Small intestine (tissue), 7 donors: ENCODE measurements at regions not wholly inside any gene's neighbourhood (a gene's known extent, or its start where the extent isn't known, plus 50 kb on each side); places are given as distances from the start of the nearest gene placed in this dataset.
"Not testable (repeated sequence)": the region's sequence is repeated elsewhere in the genome, so short reads cannot be mapped to it uniquely, and the experiment has no call there.

Source experiments
- DNase-seq, 2 donors: peaks; one replicate each; pipeline versions ENCODE4 v3.0.0 to v3.0.0-alpha.2; 2013
- FAIRE-seq: peaks from 2 replicates; lab custom pipeline; 2012; peaks lifted over from hg19 to GRCh38; lab: Jason Lieb, UNC
- H3K27ac ChIP-seq, 3 donors: one replicate each; pipeline ENCODE4 v1.5.1; 2013; ENCODE audit warnings: low read length in 2 of 3, mild to moderate bottlenecking in 2 of 3, control low read depth in 1 of 3, inconsistent platforms in 1 of 3, low read depth in 1 of 3, moderate library complexity in 1 of 3
- H3K27me3 ChIP-seq, 3 donors: one replicate each; pipeline ENCODE4 v1.6.1; 2013; ENCODE audit warnings: low read length in 3 of 3, inconsistent platforms in 1 of 3; ENCODE audit not compliant: control insufficient read depth in 3 of 3, insufficient read depth in 3 of 3
- H3K36me3 ChIP-seq, 3 donors: one replicate each; pipeline ENCODE4 v1.6.1; 2013; ENCODE audit warnings: low read length in 3 of 3, inconsistent platforms in 1 of 3, low read depth in 1 of 3, mild to moderate bottlenecking in 1 of 3, moderate library complexity in 1 of 3; ENCODE audit not compliant: control insufficient read depth in 3 of 3, insufficient read depth in 2 of 3
- H3K4me1 ChIP-seq, 3 donors: one replicate each; pipeline ENCODE4 v1.6.1; 2013; ENCODE audit warnings: low read length in 2 of 3, inconsistent platforms in 1 of 3, low read depth in 1 of 3, mild to moderate bottlenecking in 1 of 3, moderate library complexity in 1 of 3; ENCODE audit not compliant: control insufficient read depth in 3 of 3, insufficient read depth in 2 of 3
- H3K4me3 ChIP-seq, 3 donors: one replicate each; pipeline ENCODE4 v1.5.1; 2013; ENCODE audit warnings: low read length in 3 of 3, control low read depth in 1 of 3, inconsistent platforms in 1 of 3, low read depth in 1 of 3, mild to moderate bottlenecking in 1 of 3, moderate library complexity in 1 of 3
- H3K9me3 ChIP-seq, 2 donors: one replicate each; pipeline ENCODE4 v1.6.1; 2013; ENCODE audit warnings: low read depth in 1 of 2, low read length in 1 of 2; ENCODE audit not compliant: control insufficient read depth in 2 of 2, insufficient read depth in 1 of 2
- WGBS, 3 donors: extraction: QIAGEN DNeasy Blood & Tissue Kit; methylation state at CpG; one replicate each; pipeline ENCODE4 v1.1.7; 2013; 5-methylcytosine and 5-hydroxymethylcytosine counted together
- donor health status: healthy with polysubstance abuse.
- donor health status: control.
- donor health status: control.
- donor health status: Bipolar disorder and iron deficiency.
- donor health status: healthy.

DNA sequence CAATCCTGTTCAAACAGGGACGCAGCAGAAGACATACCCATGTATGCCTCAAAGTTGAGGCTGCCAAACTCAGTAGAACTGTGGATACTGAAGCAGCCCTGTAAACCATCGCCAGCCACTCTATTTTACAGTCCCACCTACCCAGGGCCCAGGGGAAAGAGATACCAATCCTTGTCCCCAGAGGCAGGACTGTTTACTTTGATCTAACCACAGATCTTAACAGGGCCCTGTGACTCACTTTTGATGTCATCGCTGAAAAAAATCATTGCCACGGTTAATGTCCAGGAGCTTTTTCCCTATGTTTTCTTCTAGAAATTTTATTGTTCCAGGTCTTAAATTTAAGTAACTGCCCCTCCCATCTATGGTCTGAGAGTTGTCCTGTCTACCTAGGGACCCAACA is 538.4 kb upstream of the NCAM2 start:
- DNase-seq (no peak), FAIRE-seq (no peak)
- WGBS, 3 donors: 88 to 92% (median 89%) methylated on average over 4 of the region's 4 CpGs
- Histone ChIP-seq H3K4me1 (no peaks in the 10 kb centered on the region), H3K27ac (no peak overlapping the region), H3K9me3 (no peaks in the 10 kb centered on the region), H3K27me3 (no peaks in the 10 kb centered on the region), H3K36me3 (no peaks in the 10 kb centered on the region), H3K4me3 (no peak overlapping the region)

GRCh38 chr21:20463362-20463761 is 534.8 kb upstream of the NCAM2 start:
- H3K27me3 ChIP-seq: no peaks in the 10 kb centered on the region
- DNase-seq: no peak
- no peaks in the 10 kb centered on the region for H3K36me3 ChIP-seq
- FAIRE-seq: no peak
- H3K9me3 ChIP-seq: no peaks in the 10 kb centered on the region
- H3K4me3 ChIP-seq: no peak overlapping the region
- H3K4me1 ChIP-seq: no peaks in the 10 kb centered on the region
- no peak overlapping the region for H3K27ac ChIP-seq

GRCh38 chr21:20469361-20469760 is 528.8 kb upstream of the NCAM2 start:
- H3K27ac ChIP-seq: no peak overlapping the region
- 60 to 81% (median 70%) methylated on average over 4 of the region's 4 CpGs for WGBS, 3 donors
- H3K9me3 ChIP-seq: no peaks in the 10 kb centered on the region
- H3K4me1 ChIP-seq: no peaks in the 10 kb centered on the region
- FAIRE-seq (no peak), DNase-seq (no peak)
- H3K27me3 ChIP-seq: no peaks in the 10 kb centered on the region
- H3K4me3 ChIP-seq: no peak overlapping the region
- no peaks in the 10 kb centered on the region for H3K36me3 ChIP-seq

DNA sequence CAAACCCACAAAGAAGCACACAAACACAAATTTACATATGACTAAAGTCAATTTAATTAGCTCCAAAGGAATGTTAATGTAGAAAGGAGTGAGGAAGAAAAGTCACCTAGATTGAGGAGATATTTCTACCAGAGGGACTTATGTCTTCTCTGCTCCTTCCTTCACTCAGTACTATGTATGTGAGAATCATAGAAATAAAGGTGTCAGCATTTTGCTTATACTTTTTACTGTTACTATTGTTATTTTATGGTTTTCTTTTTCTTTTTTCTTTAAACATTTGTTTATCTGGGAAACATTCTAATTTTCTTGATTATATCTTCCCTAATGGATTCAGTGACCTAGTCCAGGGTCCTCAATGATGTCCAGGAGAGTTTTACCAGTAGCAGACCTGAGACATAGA is 511.9 kb upstream of the NCAM2 start:
- Histone ChIP-seq H3K27me3 (no peaks in the 10 kb centered on the region), H3K27ac (no peak overlapping the region), H3K36me3 (no peaks in the 10 kb centered on the region), H3K9me3 (no peaks in the 10 kb centered on the region), H3K4me1 (no peaks in the 10 kb centered on the region), H3K4me3 (no peak overlapping the region)
- DNase-seq (no peak), FAIRE-seq (no peak)

- not testable (repeated sequence) for H3K27ac ChIP-seq, H3K27me3 ChIP-seq, FAIRE-seq, DNase-seq, H3K36me3 ChIP-seq, H3K4me1 ChIP-seq, H3K4me3 ChIP-seq
- WGBS, 3 donors: 52 to 70% (median 55%) methylated on average over 3 of the region's 3 CpGs
- H3K9me3 ChIP-seq: peaks cover 2 to 26% of the 10 kb centered on the region in 2 donors
Observed at GRCh38 chr21:20502915-20503314, 495.3 kb upstream of the NCAM2 start.

GRCh38 chr21:20507783-20508182 is 490.4 kb upstream of the NCAM2 start:
- no peaks in the 10 kb centered on the region for H3K27me3 ChIP-seq
- no peak for DNase-seq
- H3K4me1 ChIP-seq: no peaks in the 10 kb centered on the region
- 88 to 94% (median 93%) methylated on average over 5 of the region's 5 CpGs for WGBS, 3 donors
- FAIRE-seq: no peak
- H3K36me3 ChIP-seq: no peaks in the 10 kb centered on the region
- H3K27ac ChIP-seq: no peak overlapping the region
- no peak overlapping the region for H3K4me3 ChIP-seq
- peaks cover 0 to 9% of the 10 kb centered on the region in 2 donors for H3K9me3 ChIP-seq

DNA sequence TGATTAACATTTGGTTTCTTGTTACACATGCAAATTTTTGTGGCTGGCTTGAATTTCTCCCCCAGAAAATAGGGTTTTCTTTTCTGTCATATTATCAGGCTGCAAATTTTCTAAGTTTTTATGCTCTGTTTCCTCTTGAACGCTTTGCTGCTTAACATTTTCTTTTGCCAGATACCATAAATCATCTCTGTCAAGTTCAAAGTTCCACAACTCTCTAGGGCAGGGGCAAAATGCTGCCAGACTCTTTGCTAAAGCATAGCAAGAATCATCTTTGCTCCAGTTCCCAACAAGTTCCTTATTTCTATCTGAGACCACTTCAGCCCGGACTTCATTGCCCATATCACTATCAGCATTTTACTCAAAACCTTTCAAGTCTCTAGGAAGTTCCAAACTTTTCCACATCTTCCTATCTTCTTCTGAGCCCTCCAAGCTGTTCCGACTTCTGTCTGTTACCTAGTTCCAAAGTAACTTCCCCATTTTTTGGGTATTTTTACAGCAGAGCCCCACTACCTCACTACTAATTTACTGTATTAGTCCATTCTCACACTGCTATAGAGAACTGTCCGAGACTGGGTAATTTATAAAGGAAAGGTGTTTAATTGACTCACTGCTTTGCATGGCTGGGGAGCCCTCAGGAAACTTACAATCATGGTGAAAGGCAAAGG is 486.9 kb upstream of the NCAM2 start:
- Histone ChIP-seq H3K9me3 (peaks cover 1 to 4% of the 10 kb centered on the region in 2 donors), H3K36me3 (no peaks in the 10 kb centered on the region), H3K4me1 (no peaks in the 10 kb centered on the region), H3K27me3 (no peaks in the 10 kb centered on the region), H3K27ac (no peak overlapping the region), H3K4me3 (no peak overlapping the region)
- DNase-seq: peak in 1 of 2 donors; percentile 13
- 37 to 51% (median 50%) methylated on average over 4 of the region's 4 CpGs for WGBS, 3 donors
- FAIRE-seq: no peak

- Histone ChIP-seq H3K36me3 (no peaks in the 10 kb centered on the region), H3K9me3 (peaks cover 0 to 1% of the 10 kb centered on the region in 2 donors), H3K27ac (no peak overlapping the region), H3K27me3 (no peaks in the 10 kb centered on the region), H3K4me3 (no peak overlapping the region), H3K4me1 (no peaks in the 10 kb centered on the region)
- DNase-seq (no peak), FAIRE-seq (no peak)
- 75 to 78% (median 78%) methylated on average over 3 of the region's 3 CpGs for WGBS, 3 donors
Observed at GRCh38 chr21:20515446-20515845, 482.8 kb upstream of the NCAM2 start.

- DNase-seq: no peak
- H3K4me3 ChIP-seq: no peak overlapping the region
- H3K27ac ChIP-seq: no peak overlapping the region
- peaks cover 0 to 2% of the 10 kb centered on the region in 2 donors for H3K9me3 ChIP-seq
- no peaks in the 10 kb centered on the region for H3K27me3 ChIP-seq
- no peak for FAIRE-seq
- no peaks in the 10 kb centered on the region for H3K4me1 ChIP-seq
- WGBS, 3 donors: 70 to 78% (median 74%) methylated on average over 3 of the region's 3 CpGs
- H3K36me3 ChIP-seq: no peaks in the 10 kb centered on the region
Observed at GRCh38 chr21:20519076-20519475, 479.1 kb upstream of the NCAM2 start.
